Naive B cell (primary cell): ENCODE measurements at regions not wholly inside any gene's neighbourhood (a gene's known extent, or its start where the extent isn't known, plus 50 kb on each side); places are given as distances from the start of the nearest gene placed in this dataset.
"Not testable (repeated sequence)": the region's sequence is repeated elsewhere in the genome, so short reads cannot be mapped to it uniquely, and the experiment has no call there.

Source experiments
- ATAC-seq, 2 donors: fragments of 150-1000 bp; cut with Tn5 transposase; 2 replicates each; pipeline ENCODE4 v1.10.0; 2021; ENCODE audit warnings: low read depth in 2 of 2, mild to moderate bottlenecking in 2 of 2, moderate library complexity in 2 of 2
- DNase-seq: peaks from one replicate; pipeline ENCODE4 v3.0.0; 2022
- H3K27ac Mint-ChIP-seq, 6 donors: one replicate each; pipeline ENCODE4 v1.8.0; 2020 to 2022; ENCODE audit warnings: mild to moderate bottlenecking in 6 of 6, mixed read lengths in 6 of 6, moderate library complexity in 5 of 6, inconsistent platforms in 2 of 6
- H3K27me3 Mint-ChIP-seq, 3 donors: one replicate each; pipeline ENCODE4 v1.8.0; 2021 to 2022; ENCODE audit warnings: mixed read lengths in 3 of 3, mild to moderate bottlenecking in 1 of 3
- H3K36me3 Mint-ChIP-seq, 2 donors: one replicate each; pipeline ENCODE4 v1.8.0; 2020 to 2022; ENCODE audit warnings: mixed read lengths in 2 of 2, inconsistent platforms in 1 of 2, mild to moderate bottlenecking in 1 of 2
- H3K4me1 Mint-ChIP-seq, 3 donors: one replicate each; pipeline ENCODE4 v1.8.0; 2020 to 2022; ENCODE audit warnings: mixed read lengths in 3 of 3, inconsistent platforms in 1 of 3, mild to moderate bottlenecking in 1 of 3, moderate library complexity in 1 of 3
- H3K4me3 Mint-ChIP-seq, 8 donors: one replicate each; pipeline ENCODE4 v1.8.0; 2020 to 2022; ENCODE audit warnings: mild to moderate bottlenecking in 8 of 8, mixed read lengths in 8 of 8, moderate library complexity in 8 of 8, inconsistent platforms in 2 of 8
- H3K9me3 Mint-ChIP-seq, 7 donors: one replicate each; pipeline ENCODE4 v1.8.0; 2020 to 2022; ENCODE audit warnings: mixed read lengths in 7 of 7, mild to moderate bottlenecking in 5 of 7, inconsistent platforms in 2 of 7, moderate library complexity in 1 of 7

DNA sequence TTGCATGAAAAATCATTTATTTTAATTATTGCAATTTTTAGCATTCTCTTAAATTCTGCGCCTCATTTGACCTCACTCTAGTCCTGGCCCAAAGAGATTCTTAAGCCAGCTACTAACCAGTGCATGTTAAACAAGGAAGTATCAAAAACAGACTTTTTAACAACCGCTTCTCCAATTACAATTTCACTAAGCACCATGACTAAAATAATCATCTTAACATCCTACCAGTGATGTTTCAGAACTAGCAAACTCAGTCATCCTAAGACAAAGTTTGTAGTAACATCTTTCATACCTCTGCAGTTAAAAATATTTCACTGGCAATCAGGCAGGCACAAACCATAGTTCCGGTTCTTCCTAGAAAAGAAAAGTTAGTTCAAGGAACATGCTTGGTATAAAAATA is 75.5 kb upstream of the NEK3 start:
- H3K9me3 Mint-ChIP-seq, DNase-seq, H3K4me1 Mint-ChIP-seq, H3K4me3 Mint-ChIP-seq, ATAC-seq, H3K27me3 Mint-ChIP-seq, H3K36me3 Mint-ChIP-seq, H3K27ac Mint-ChIP-seq: not testable (repeated sequence)

DNA sequence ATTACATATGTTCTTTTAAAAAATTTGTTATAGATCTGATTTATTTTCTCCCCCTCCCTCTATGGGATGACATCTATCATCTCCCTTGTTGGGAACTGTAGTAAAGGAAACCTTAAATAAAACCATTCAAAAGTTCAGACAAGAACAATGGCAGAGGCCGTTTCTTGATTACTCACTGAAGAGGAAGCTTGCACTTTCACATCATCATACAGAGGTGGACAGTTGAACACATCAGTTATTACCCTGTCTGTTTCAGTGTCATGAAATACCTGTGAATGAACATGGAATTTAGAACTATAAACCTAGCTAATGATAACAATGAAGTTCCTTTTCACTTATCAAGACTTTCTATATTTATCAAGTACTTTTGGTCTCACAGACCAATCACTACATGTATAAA is 63.7 kb upstream of the NEK3 start:
- H3K9me3 Mint-ChIP-seq, ATAC-seq, H3K4me3 Mint-ChIP-seq, DNase-seq, H3K4me1 Mint-ChIP-seq, H3K27me3 Mint-ChIP-seq, H3K27ac Mint-ChIP-seq, H3K36me3 Mint-ChIP-seq: not testable (repeated sequence)

DNA sequence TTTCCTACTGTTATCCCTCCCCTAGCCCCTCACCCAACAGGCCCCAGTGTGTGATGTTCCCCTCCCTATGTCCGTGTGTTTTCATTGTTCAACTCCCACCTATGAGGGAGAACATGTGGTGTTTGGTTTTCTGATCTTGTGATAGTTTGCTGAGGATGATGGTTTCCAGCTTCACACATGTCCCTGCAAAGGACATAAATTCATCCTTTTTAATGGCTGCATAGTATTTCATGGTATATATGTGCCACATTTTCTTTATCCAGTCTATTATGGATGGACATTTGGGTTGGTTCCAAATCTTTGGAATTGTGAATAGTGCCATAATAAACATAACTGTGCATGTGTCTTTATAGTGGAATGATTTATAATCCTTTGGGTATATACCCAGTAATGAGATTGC is 54.5 kb upstream of the NEK3 start:
- H3K27me3 Mint-ChIP-seq: peaks cover 14 to 40% (median 14%) of the 10 kb centered on the region in 3 donors
- H3K4me3 Mint-ChIP-seq, H3K36me3 Mint-ChIP-seq, H3K9me3 Mint-ChIP-seq, ATAC-seq, DNase-seq, H3K27ac Mint-ChIP-seq, H3K4me1 Mint-ChIP-seq: not testable (repeated sequence)

DNA sequence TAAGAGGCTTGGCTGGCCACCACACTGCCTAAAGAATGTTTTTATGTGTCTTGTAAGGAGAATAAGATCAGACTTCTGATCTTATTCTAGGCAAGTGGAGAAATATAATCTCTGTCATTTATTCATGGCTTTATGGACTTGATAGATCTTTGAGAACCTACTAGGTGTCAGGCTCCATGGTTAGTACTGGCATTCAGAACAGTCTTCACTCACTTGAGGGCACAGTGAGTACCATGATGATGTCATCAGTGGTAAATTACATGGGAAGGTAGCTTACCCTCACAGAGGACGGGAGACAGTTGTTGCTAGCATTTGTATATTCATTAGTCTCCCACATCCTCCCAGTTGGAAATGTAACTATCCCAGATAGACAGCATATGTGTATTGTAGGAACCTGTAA is 53.5 kb upstream of the NEK3 start:
- not testable (repeated sequence) for DNase-seq, H3K4me3 Mint-ChIP-seq, ATAC-seq, H3K36me3 Mint-ChIP-seq, H3K9me3 Mint-ChIP-seq, H3K4me1 Mint-ChIP-seq, H3K27ac Mint-ChIP-seq
- H3K27me3 Mint-ChIP-seq: peaks cover 14 to 40% (median 19%) of the 10 kb centered on the region in 3 donors

DNA sequence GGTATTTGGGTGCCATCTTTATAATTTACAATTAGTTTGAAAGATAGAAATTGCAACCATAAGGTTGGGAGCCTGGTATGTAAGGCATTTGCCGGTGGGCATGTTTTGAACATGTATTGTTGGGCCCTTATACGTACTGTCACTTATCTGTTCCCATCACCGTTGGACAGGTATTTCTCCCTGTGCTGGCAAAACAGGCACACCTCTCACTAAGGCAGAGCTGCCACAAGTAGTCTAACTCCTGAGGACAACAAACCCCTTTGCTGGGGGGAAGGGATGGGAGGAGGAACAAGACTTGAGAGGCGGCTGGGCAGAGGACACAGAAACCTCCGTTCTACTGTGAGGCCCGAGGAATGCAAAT is 52.0 kb upstream of the NEK3 start:
- H3K4me1 Mint-ChIP-seq, ATAC-seq, DNase-seq, H3K9me3 Mint-ChIP-seq, H3K27ac Mint-ChIP-seq, H3K36me3 Mint-ChIP-seq: not testable (repeated sequence)
- H3K27me3 Mint-ChIP-seq: peaks cover 14 to 40% (median 19%) of the 10 kb centered on the region in 3 donors
- H3K4me3 Mint-ChIP-seq: peak overlapping the region in 1 of 8 donors; percentile 70

DNA sequence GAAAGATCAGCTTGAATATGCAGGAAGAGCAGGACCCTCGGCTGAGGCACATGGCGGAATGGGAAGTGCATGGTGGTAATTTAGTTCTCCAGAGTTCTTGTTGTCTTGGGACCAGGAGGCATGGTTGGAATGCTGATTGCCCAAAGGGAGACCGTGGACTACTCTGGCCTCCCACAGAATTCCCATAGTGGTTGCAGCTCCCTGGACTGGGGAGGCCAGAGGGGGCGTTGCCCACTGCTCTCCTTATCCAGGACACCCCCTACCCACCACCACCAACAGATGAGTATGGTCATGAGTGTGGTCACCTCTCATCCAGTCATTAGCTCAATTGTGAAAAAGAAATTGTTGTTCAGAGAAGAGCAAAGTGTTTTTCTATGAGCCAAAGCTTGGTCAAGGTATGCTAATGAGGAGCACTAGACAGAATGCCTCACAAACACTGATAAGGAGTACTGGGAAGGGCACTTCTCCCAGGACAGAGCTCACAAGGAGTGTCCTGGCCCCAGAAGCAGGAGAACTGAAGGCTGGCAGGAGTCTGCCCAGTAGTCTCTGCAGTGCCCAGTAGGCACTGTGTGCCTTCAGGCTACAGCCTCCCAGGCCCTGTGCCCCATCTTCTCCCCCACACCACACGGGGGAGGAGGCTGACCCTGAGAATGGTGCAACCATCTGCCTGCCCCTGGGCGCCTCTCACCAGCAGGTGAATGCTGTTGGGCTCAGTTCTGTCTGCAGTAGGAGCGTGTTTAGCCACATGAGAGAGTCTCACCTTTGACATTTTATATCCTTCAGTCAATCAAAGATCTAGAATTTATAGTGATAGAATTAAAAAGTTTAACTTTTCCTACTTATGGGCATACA is 51.4 kb upstream of the NEK3 start:
- H3K27me3 Mint-ChIP-seq: peaks cover 14 to 34% (median 19%) of the 10 kb centered on the region in 3 donors
- not testable (repeated sequence) for H3K36me3 Mint-ChIP-seq, H3K4me3 Mint-ChIP-seq, H3K9me3 Mint-ChIP-seq, DNase-seq, ATAC-seq, H3K4me1 Mint-ChIP-seq
- H3K27ac Mint-ChIP-seq: peak overlapping the region in 1 of 6 donors; percentile 51
